HUES64 (cell line): ENCODE measurements at regions not wholly inside any gene's neighbourhood (a gene's known extent, or its start where the extent isn't known, plus 50 kb on each side); places are given as distances from the start of the nearest gene placed in this dataset.

Experiments
- H3K27ac ChIP-seq: 2 replicates; pipeline ENCODE4 v1.7.0; 2013; ENCODE audit warnings: low read depth, low read length, inconsistent platforms
- H3K27me3 ChIP-seq: 2 replicates; pipeline ENCODE4 v1.6.1; 2013; ENCODE audit warnings: mild to moderate bottlenecking, low read length; ENCODE audit not compliant: insufficient read depth
- H3K36me3 ChIP-seq: 2 replicates; pipeline ENCODE4 v1.6.1; 2013; ENCODE audit warnings: mild to moderate bottlenecking, low read length; ENCODE audit not compliant: insufficient read depth
- H3K4me1 ChIP-seq: 2 replicates; pipeline ENCODE4 v1.6.1; 2013; ENCODE audit warnings: mild to moderate bottlenecking, low read length, moderate library complexity; ENCODE audit not compliant: insufficient read depth
- H3K4me3 ChIP-seq: 2 replicates; pipeline ENCODE4 v1.5.1; 2013; ENCODE audit warnings: mild to moderate bottlenecking, low read length, moderate library complexity
- H3K9ac ChIP-seq: 2 replicates; pipeline ENCODE4 v1.6.1; 2013; ENCODE audit warnings: mild to moderate bottlenecking, low read depth, low read length
- H3K9me3 ChIP-seq: 2 replicates; pipeline ENCODE4 v1.6.1; 2013; ENCODE audit warnings: low read depth, low read length; ENCODE audit not compliant: insufficient read depth
- WGBS: fragments of 150-250, 120-280 bp; methylation state at CpG from one replicate; pipeline ENCODE4 v1.1.7; 2013; ENCODE audit warnings: missing lambda C conversion rate; 5-methylcytosine and 5-hydroxymethylcytosine counted together

GRCh38 chr2:204108781-204109295 is 172.3 kb downstream of the ICOS start:
- Histone ChIP-seq H3K27ac (peak overlapping the region; percentile 4; the same call in 1 of the 2 replicates), H3K27me3 (no peaks in the 10 kb centered on the region), H3K9me3 (no peaks in the 10 kb centered on the region), H3K4me1 (peaks cover 19% of the 10 kb centered on the region), H3K36me3 (no peaks in the 10 kb centered on the region), H3K4me3 (no peak overlapping the region), H3K9ac (no peak overlapping the region)
- WGBS = 81% methylated on average over 9 of the region's 9 CpGs

- H3K27me3 ChIP-seq = no peaks in the 10 kb centered on the region
- no peaks in the 10 kb centered on the region for H3K9me3 ChIP-seq
- no peak overlapping the region for H3K4me3 ChIP-seq
- H3K27ac ChIP-seq = no peak overlapping the region
- WGBS = 94% methylated on average over 11 of the region's 11 CpGs
- peaks cover 19% of the 10 kb centered on the region for H3K4me1 ChIP-seq
- H3K9ac ChIP-seq = no peak overlapping the region
- no peaks in the 10 kb centered on the region for H3K36me3 ChIP-seq
Measured at GRCh38 chr2:204109681-204110080, 173.1 kb downstream of the ICOS start.

- Histone ChIP-seq H3K4me1 (peaks cover 23% of the 10 kb centered on the region), H3K4me3 (no peak overlapping the region), H3K27ac (no peak overlapping the region), H3K9ac (no peak overlapping the region), H3K9me3 (no peaks in the 10 kb centered on the region), H3K36me3 (no peaks in the 10 kb centered on the region), H3K27me3 (no peaks in the 10 kb centered on the region)
- WGBS = 91% methylated on average over 8 of the region's 8 CpGs
Measured at GRCh38 chr2:204110338-204110741, 173.8 kb downstream of the ICOS start.

- Histone ChIP-seq H3K9me3 (no peaks in the 10 kb centered on the region), H3K27me3 (no peaks in the 10 kb centered on the region), H3K36me3 (no peaks in the 10 kb centered on the region), H3K4me1 (peaks cover 29% of the 10 kb centered on the region), H3K27ac (no peak overlapping the region), H3K9ac (no peak overlapping the region), H3K4me3 (no peak overlapping the region)
- WGBS = 83% methylated on average over 3 of the region's 5 CpGs
Measured at GRCh38 chr2:204110751-204111516, 174.4 kb downstream of the ICOS start.

GRCh38 chr2:204112084-204112770 is 175.7 kb downstream of the ICOS start:
- Histone ChIP-seq H3K27ac (no peak overlapping the region), H3K36me3 (no peaks in the 10 kb centered on the region), H3K9me3 (no peaks in the 10 kb centered on the region), H3K4me3 (no peak overlapping the region), H3K4me1 (peaks cover 33% of the 10 kb centered on the region), H3K27me3 (no peaks in the 10 kb centered on the region), H3K9ac (no peak overlapping the region)
- 94% methylated on average over 6 of the region's 6 CpGs for WGBS

- no peaks in the 10 kb centered on the region for H3K27me3 ChIP-seq
- no peaks in the 10 kb centered on the region for H3K36me3 ChIP-seq
- no peaks in the 10 kb centered on the region for H3K9me3 ChIP-seq
- peaks cover 21% of the 10 kb centered on the region for H3K4me1 ChIP-seq
- H3K4me3 ChIP-seq = no peak overlapping the region
- H3K27ac ChIP-seq = no peak overlapping the region
- WGBS = 90% methylated on average over 11 of the region's 11 CpGs
- no peak overlapping the region for H3K9ac ChIP-seq
Measured at GRCh38 chr2:204114295-204115136, 178.0 kb downstream of the ICOS start.

- Histone ChIP-seq H3K27me3 (no peaks in the 10 kb centered on the region), H3K9me3 (no peaks in the 10 kb centered on the region), H3K36me3 (no peaks in the 10 kb centered on the region), H3K4me3 (no peak overlapping the region), H3K9ac (peak overlapping the region; percentile 12; the same call in 1 of the 2 replicates), H3K4me1 (peaks cover 15% of the 10 kb centered on the region), H3K27ac (no peak overlapping the region)
- WGBS = 64% methylated on average over 4 of the region's 5 CpGs
Measured at GRCh38 chr2:204115137-204116056, 178.8 kb downstream of the ICOS start.

GRCh38 chr2:204116159-204116792 is 179.7 kb downstream of the ICOS start:
- H3K9ac ChIP-seq = 0 out of 2 replicates have a peak overlapping the region, but pooled peaks have one; percentile 12
- 80% methylated on average over 6 of the region's 6 CpGs for WGBS
- no peaks in the 10 kb centered on the region for H3K27me3 ChIP-seq

GRCh38 chr2:204122425-204122824 is 185.9 kb downstream of the ICOS start:
- no peaks in the 10 kb centered on the region for H3K27me3 ChIP-seq
- H3K9ac ChIP-seq = 0 out of 2 replicates have a peak overlapping the region, but pooled peaks have one; percentile 12
- H3K36me3 ChIP-seq = no peaks in the 10 kb centered on the region
- no peaks in the 10 kb centered on the region for H3K9me3 ChIP-seq
- no peak overlapping the region for H3K4me3 ChIP-seq
- H3K27ac ChIP-seq = no peak overlapping the region; the same call in 1 of the 2 replicates
- H3K4me1 ChIP-seq = peaks cover 31% of the 10 kb centered on the region
- WGBS = 78% methylated on average over 4 of the region's 4 CpGs

More at GRCh38 chr2:204116159-204116792, 179.7 kb downstream of the ICOS start:
- Histone ChIP-seq H3K36me3 (no peaks in the 10 kb centered on the region), H3K4me1 (peaks cover 14% of the 10 kb centered on the region), H3K27ac (no peak overlapping the region), H3K9me3 (no peaks in the 10 kb centered on the region), H3K4me3 (no peak overlapping the region)
